Prostate gland (tissue), 2 donors: ENCODE measurements at regions not wholly inside any gene's neighbourhood (a gene's known extent, or its start where the extent isn't known, plus 50 kb on each side); places are given as distances from the start of the nearest gene placed in this dataset.

ENCODE experiments used
- DNase-seq: peaks from one replicate; pipeline ENCODE4 v3.0.0-alpha.2; 2019; ENCODE audit warnings: low spot score
- H3K27ac ChIP-seq, 2 donors: fragments of 200-600 bp; sonication (generic); 2 replicates each; pipeline ENCODE4 v1.5.1; 2017 to 2019
- H3K27me3 ChIP-seq: fragments of 200-600 bp; sonication (generic); replicated peaks from 2 replicates; pipeline ENCODE4 v1.5.1; 2019; ENCODE audit not compliant: insufficient read depth
- H3K36me3 ChIP-seq, 2 donors: fragments of 200-600 bp; sonication (generic); 1 replicate in 1 of 2; 2 replicates in 1 of 2; pipeline versions ENCODE4 v1.5.1 to v1.8.1; 2017 to 2019
- H3K4me1 ChIP-seq: fragments of 200-600 bp; sonication (generic); replicated peaks from 2 replicates; pipeline ENCODE4 v1.5.1; 2019
- H3K4me3 ChIP-seq, 2 donors: fragments of 200-600 bp; sonication (generic); 2 replicates each; pipeline ENCODE4 v1.5.1; 2017 to 2019
- H3K9me3 ChIP-seq: fragments of 200-600 bp; sonication (generic); 2 replicates; pipeline ENCODE4 v1.5.1; 2017
- CTCF ChIP-seq, 4 experiments: fragments of 200-600 bp in 2 of 4; fragments of 450-650 bp in 2 of 4; sonication (generic) in 2 of 4; IDR thresholded peaks; 1 replicate in 3 of 4; 2 replicates in 1 of 4; pipeline ENCODE4 v1.5.1; 2016 to 2019; ENCODE audit warnings: antibody characterized with exemption in 4 of 4, mild to moderate bottlenecking in 2 of 4, moderate library complexity in 2 of 4
- POLR2A ChIP-seq: fragments of 450-650 bp; IDR thresholded peaks from one replicate; pipeline ENCODE4 v1.6.1; 2016; ENCODE audit warnings: antibody characterized with exemption, mild to moderate bottlenecking
- POLR2AphosphoS5 ChIP-seq: sonication (generic); formaldehyde crosslinking; IDR thresholded peaks from one replicate; pipeline ENCODE4 v1.6.1; 2017; ENCODE audit warnings: antibody characterized with exemption
- WGBS: methylation state at CpG from one replicate; pipeline ENCODE4 v1.1.5; 2018; 5-methylcytosine and 5-hydroxymethylcytosine counted together
- intact Hi-C: fragments of 100-400 bp; cut with DNase I; formaldehyde crosslinking; loops from one replicate; pipeline ENCODE4 v1.14.2; 2022

GRCh38 chr5:61640179-61641021 is 308.3 kb downstream of the ZSWIM6 start:
- Histone ChIP-seq H3K9me3 (no peaks in the 10 kb centered on the region), H3K27me3 (no peaks in the 10 kb centered on the region), H3K4me3 (no peak overlapping the region), H3K4me1 (no peaks in the 10 kb centered on the region), H3K27ac (no peak overlapping the region), H3K36me3 (no peaks in the 10 kb centered on the region)
- intact Hi-C loops, result loop anchor here (5.0 kb wide), 1 partner anchor 683 kb away; no protein-coding TSS in a partner anchor
- no peak for DNase-seq
- 68% methylated on average over 7 of the region's 7 CpGs for WGBS
- TF ChIP-seq POLR2AphosphoS5 (no peak), CTCF (IDR thresholded peaks at IDR 0.05) (no peak), POLR2A (no peak)

GRCh38 chr5:61641748-61642565 is 309.9 kb downstream of the ZSWIM6 start:
- Histone ChIP-seq H3K4me1 (no peaks in the 10 kb centered on the region), H3K27ac (no peak overlapping the region), H3K36me3 (no peaks in the 10 kb centered on the region), H3K4me3 (no peak overlapping the region), H3K27me3 (no peaks in the 10 kb centered on the region), H3K9me3 (no peaks in the 10 kb centered on the region)
- intact Hi-C loops, result loop anchor here (5.0 kb wide), 1 partner anchor 685 kb away; no protein-coding TSS in a partner anchor
- no peak for DNase-seq
- TF ChIP-seq CTCF (IDR thresholded peaks at IDR 0.05), result peak in 2 of 4 experiments; percentile 15 to 23
- TF ChIP-seq POLR2A, result no peak
- TF ChIP-seq POLR2AphosphoS5, result no peak
- 79% methylated on average over 7 of the region's 7 CpGs for WGBS

- DNase-seq, result no peak
- Histone ChIP-seq H3K36me3 (no peaks in the 10 kb centered on the region), H3K27me3 (no peaks in the 10 kb centered on the region), H3K4me3 (no peak overlapping the region), H3K27ac (no peak overlapping the region), H3K4me1 (no peaks in the 10 kb centered on the region), H3K9me3 (no peaks in the 10 kb centered on the region)
- intact Hi-C loops, result no loop called here
- 91% methylated on average over 6 of the region's 6 CpGs for WGBS
- TF ChIP-seq POLR2AphosphoS5 (no peak), CTCF (IDR thresholded peaks at IDR 0.05) (no peak), POLR2A (no peak)
Observed at GRCh38 chr5:61647672-61648071, 315.6 kb downstream of the ZSWIM6 start.

GRCh38 chr5:61649231-61649630 is 317.2 kb downstream of the ZSWIM6 start:
- H3K9me3 ChIP-seq, result no peaks in the 10 kb centered on the region
- no peak for DNase-seq
- TF ChIP-seq POLR2AphosphoS5 (no peak), POLR2A (no peak)
- 88% methylated on average over 4 of the region's 4 CpGs for WGBS
- H3K4me3 ChIP-seq, result no peak overlapping the region
- H3K27me3 ChIP-seq, result no peaks in the 10 kb centered on the region
- H3K36me3 ChIP-seq, result no peaks in the 10 kb centered on the region
- H3K27ac ChIP-seq, result no peak overlapping the region
- intact Hi-C loops, result no loop called here
- no peaks in the 10 kb centered on the region for H3K4me1 ChIP-seq

GRCh38 chr5:61649971-61650370 is 317.9 kb downstream of the ZSWIM6 start:
- no peaks in the 10 kb centered on the region for H3K27me3 ChIP-seq
- intact Hi-C loops, result no loop called here
- no peaks in the 10 kb centered on the region for H3K9me3 ChIP-seq
- WGBS, result 96% methylated on average over 5 of the region's 5 CpGs
- no peaks in the 10 kb centered on the region for H3K4me1 ChIP-seq
- TF ChIP-seq POLR2A (no peak), POLR2AphosphoS5 (no peak), CTCF (IDR thresholded peaks at IDR 0.05) (no peak)
- H3K4me3 ChIP-seq, result no peak overlapping the region
- no peak for DNase-seq
- no peaks in the 10 kb centered on the region for H3K36me3 ChIP-seq
- no peak overlapping the region for H3K27ac ChIP-seq
